NCI-H1092 (cell line): ENCODE measurements at regions not wholly inside any gene's neighbourhood (a gene's known extent, or its start where the extent isn't known, plus 50 kb on each side); places are given as distances from the start of the nearest gene placed in this dataset.
"Not testable (repeated sequence)": the region's sequence is repeated elsewhere in the genome, so short reads cannot be mapped to it uniquely, and the experiment has no call there.

ENCODE experiments used
- DNase-seq: peaks from one replicate; lab custom pipeline; 2025; lab: John Stamatoyannopoulos, UW

GRCh38 chr6:13874191-13874549, 50.6 kb upstream of the RNF182 start:
- DNase-seq, result no peak

- DNase-seq, result peak; percentile 36
These were observed 51.2 kb upstream of the RNF182 start for GRCh38 chr6:13873288-13874190.

GRCh38 chr6:13872681-13873080, 52.1 kb upstream of the RNF182 start:
- DNase-seq, result no peak

GRCh38 chr6:13872006-13872405, 52.7 kb upstream of the RNF182 start:
- DNase-seq, result not testable (repeated sequence)

- no peak for DNase-seq
These were observed 54.4 kb upstream of the RNF182 start for GRCh38 chr6:13870214-13870830.

GRCh38 chr6:13868236-13868635, 53.9 kb upstream of the MCUR1 start:
- no peak for DNase-seq

- no peak for DNase-seq
These were observed 51.9 kb upstream of the MCUR1 start for GRCh38 chr6:13866301-13866700.

GRCh38 chr6:13865141-13865540, 50.8 kb upstream of the MCUR1 start:
- no peak for DNase-seq

- not testable (repeated sequence) for DNase-seq
These were observed 50.3 kb upstream of the MCUR1 start for GRCh38 chr6:13864669-13865068.
